Kidney (tissue), 13 donors: ENCODE measurements at regions not wholly inside any gene's neighbourhood (a gene's known extent, or its start where the extent isn't known, plus 50 kb on each side); places are given as distances from the start of the nearest gene placed in this dataset.

Experiments
- DNase-seq, 5 donors: peaks; one replicate each; pipeline ENCODE4 v3.0.0-alpha.2; 2013 to 2020
- FAIRE-seq: peaks from 2 replicates; lab custom pipeline; 2012; peaks lifted over from hg19 to GRCh38; lab: Jason Lieb, UNC
- H3K27ac ChIP-seq, 2 donors: one replicate each; pipeline ENCODE4 v1.7.0; 2013; ENCODE audit warnings: low read depth in 2 of 2, low read length in 2 of 2, inconsistent platforms in 1 of 2
- H3K27me3 ChIP-seq: one replicate; pipeline ENCODE4 v1.7.1; 2013; ENCODE audit warnings: low read length, inconsistent platforms; ENCODE audit not compliant: control insufficient read depth, insufficient read depth
- H3K36me3 ChIP-seq, 3 donors: one replicate each; pipeline versions ENCODE4 v1.7.0 to v1.7.1; 2013; ENCODE audit warnings: low read length in 3 of 3, control low read depth in 1 of 3, inconsistent platforms in 1 of 3; ENCODE audit not compliant: insufficient read depth in 3 of 3, control insufficient read depth in 2 of 3
- H3K4me1 ChIP-seq, 3 donors: one replicate each; pipeline versions ENCODE4 v1.7.0 to v1.7.1; 2013; ENCODE audit warnings: low read length in 3 of 3, inconsistent platforms in 1 of 3, low read depth in 1 of 3; ENCODE audit not compliant: control insufficient read depth in 2 of 3, insufficient read depth in 2 of 3
- H3K4me3 ChIP-seq, 3 donors: one replicate each; pipeline versions ENCODE4 v1.7.0 to v1.8.1; 2013; ENCODE audit warnings: low read length in 3 of 3, control low read depth in 1 of 3, inconsistent platforms in 1 of 3
- H3K9ac ChIP-seq, 3 donors: one replicate each; pipeline versions ENCODE4 v1.7.0 to v1.7.1; 2013; ENCODE audit warnings: low read length in 3 of 3, control low read depth in 1 of 3, inconsistent platforms in 1 of 3
- H3K9me3 ChIP-seq, 3 donors: one replicate each; pipeline versions ENCODE4 v1.7.0 to v1.7.1; 2013; ENCODE audit warnings: low read length in 3 of 3, control low read depth in 1 of 3, inconsistent platforms in 1 of 3; ENCODE audit not compliant: control insufficient read depth in 2 of 3, insufficient read depth in 1 of 3
- intact Hi-C: fragments of 100-400 bp; cut with DNase I; formaldehyde crosslinking; loops from one replicate; pipeline ENCODE4 v1.11.1; 2022
- TF ChIP-seq, protein P1 (sequence below): IDR thresholded peaks from 3 replicates; pipeline ENCODE4 v1.5.1; 2012; ENCODE audit warnings: mild to moderate bottlenecking, moderate library complexity, borderline replicate concordance; ENCODE audit not compliant: insufficient read depth; ENCODE audit errors: extremely low read depth
- donor health status: control.
- donor health status: control.
- donor health status: control.
- donor health status: control.
- donor health status: control.
- donor health status: DM: yes; HTN: yes; CAD: no.
- donor health status: Normal renal cell carcinoma (clear cell type).

DNA sequence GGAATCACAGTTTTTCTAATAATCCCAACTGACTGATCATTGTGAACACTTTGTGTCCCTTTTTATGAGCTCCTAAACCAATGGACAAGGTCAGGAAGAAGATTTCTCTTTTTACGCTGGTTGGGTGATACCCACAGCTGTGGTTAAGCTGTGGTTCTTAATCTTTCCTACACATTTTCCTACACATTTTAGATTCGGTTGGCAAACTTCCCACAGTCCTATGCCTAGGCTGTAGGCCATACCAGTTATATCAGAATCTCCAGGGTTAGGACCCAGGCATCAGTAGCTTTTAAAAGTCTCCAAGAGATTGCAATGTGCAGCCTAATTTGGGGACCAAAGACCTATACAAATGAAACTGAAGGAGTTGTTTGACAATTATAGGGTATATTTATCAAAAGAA is 203.0 kb downstream of the SP3 start:
- Histone ChIP-seq H3K4me3 (no peak overlapping the region), H3K9me3 (no peaks in the 10 kb centered on the region), H3K27ac (no peak overlapping the region), H3K27me3 (no peaks in the 10 kb centered on the region), H3K36me3 (no peaks in the 10 kb centered on the region), H3K4me1 (no peaks in the 10 kb centered on the region), H3K9ac (no peak overlapping the region)
- FAIRE-seq = no peak
- no peak for DNase-seq
- intact Hi-C loops = no loop called here
- TF ChIP-seq, protein P1, sequence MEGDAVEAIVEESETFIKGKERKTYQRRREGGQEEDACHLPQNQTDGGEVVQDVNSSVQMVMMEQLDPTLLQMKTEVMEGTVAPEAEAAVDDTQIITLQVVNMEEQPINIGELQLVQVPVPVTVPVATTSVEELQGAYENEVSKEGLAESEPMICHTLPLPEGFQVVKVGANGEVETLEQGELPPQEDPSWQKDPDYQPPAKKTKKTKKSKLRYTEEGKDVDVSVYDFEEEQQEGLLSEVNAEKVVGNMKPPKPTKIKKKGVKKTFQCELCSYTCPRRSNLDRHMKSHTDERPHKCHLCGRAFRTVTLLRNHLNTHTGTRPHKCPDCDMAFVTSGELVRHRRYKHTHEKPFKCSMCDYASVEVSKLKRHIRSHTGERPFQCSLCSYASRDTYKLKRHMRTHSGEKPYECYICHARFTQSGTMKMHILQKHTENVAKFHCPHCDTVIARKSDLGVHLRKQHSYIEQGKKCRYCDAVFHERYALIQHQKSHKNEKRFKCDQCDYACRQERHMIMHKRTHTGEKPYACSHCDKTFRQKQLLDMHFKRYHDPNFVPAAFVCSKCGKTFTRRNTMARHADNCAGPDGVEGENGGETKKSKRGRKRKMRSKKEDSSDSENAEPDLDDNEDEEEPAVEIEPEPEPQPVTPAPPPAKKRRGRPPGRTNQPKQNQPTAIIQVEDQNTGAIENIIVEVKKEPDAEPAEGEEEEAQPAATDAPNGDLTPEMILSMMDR = no peak

DNA sequence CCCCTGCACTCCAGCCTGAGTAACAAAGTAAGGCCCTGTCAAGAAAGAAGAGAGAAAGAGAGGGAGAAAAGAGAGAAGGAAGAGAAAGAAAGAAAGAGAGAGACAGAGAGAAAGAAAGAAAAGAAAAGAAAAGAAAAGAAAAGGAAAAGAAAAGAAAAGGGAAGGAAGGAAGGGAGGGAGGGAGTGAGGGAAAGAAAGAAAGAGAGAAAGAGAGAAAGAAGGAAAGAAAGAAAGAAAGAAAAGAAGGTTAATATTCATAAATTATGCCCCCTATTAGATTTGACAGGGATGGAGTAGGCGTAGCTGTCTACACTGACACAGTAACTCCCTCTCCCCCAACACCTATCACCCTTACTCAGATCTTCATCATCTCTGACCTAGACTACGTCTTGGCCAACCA is 202.3 kb downstream of the SP3 start:
- H3K27me3 ChIP-seq = no peaks in the 10 kb centered on the region
- intact Hi-C loops = no loop called here
- no peaks in the 10 kb centered on the region for H3K36me3 ChIP-seq
- no peak overlapping the region for H3K4me3 ChIP-seq
- H3K27ac ChIP-seq = no peak overlapping the region
- H3K9ac ChIP-seq = no peak overlapping the region
- DNase-seq (no peak), FAIRE-seq (no peak)
- TF ChIP-seq, protein P1 = no peak
- no peaks in the 10 kb centered on the region for H3K9me3 ChIP-seq
- H3K4me1 ChIP-seq = no peaks in the 10 kb centered on the region

DNA sequence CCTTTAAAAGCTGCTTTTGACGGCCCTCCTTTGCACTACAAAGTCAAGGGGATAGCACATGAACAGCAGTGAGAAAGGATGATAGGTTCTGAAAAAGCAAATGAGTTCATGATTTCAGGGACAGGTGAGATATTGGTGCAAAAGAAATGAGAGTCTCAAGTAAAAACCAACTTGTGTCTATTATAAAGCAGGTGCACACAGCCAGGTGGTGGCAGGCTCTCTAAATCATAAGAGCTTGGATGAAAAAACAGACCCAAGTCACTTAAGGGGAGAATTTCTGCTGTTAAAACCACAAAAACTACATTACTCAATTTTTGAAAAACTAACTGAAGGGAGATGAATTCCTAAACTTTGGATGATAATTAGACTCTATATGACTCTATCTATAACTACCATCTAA is 201.5 kb downstream of the SP3 start:
- Histone ChIP-seq H3K36me3 (no peaks in the 10 kb centered on the region), H3K27ac (no peak overlapping the region), H3K4me1 (no peaks in the 10 kb centered on the region), H3K9me3 (no peaks in the 10 kb centered on the region), H3K9ac (no peak overlapping the region), H3K4me3 (no peak overlapping the region), H3K27me3 (no peaks in the 10 kb centered on the region)
- DNase-seq (no peak), FAIRE-seq (no peak)
- intact Hi-C loops = no loop called here
- TF ChIP-seq, protein P1 = no peak

DNA sequence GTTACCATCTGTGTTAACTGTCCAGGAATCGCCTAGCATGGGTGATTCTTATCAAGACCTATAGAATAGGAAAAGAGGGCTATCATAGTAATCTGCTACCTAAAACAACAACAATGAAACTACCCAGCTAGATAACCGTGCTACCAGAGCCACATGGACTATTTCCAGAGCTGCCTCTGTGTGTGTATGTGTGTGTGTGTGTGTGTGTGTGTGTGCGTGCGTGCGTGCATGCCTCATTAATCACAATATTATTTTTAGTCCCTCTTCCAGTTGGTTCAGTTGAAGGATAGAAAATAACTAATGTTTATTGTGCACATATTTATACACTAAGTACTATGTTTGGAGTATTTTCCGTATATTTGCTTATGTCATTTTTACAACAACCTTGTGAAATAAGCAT is 201.1 kb downstream of the SP3 start:
- Histone ChIP-seq H3K9me3 (no peaks in the 10 kb centered on the region), H3K27ac (no peak overlapping the region), H3K4me1 (no peaks in the 10 kb centered on the region), H3K27me3 (no peaks in the 10 kb centered on the region), H3K36me3 (no peaks in the 10 kb centered on the region), H3K9ac (no peak overlapping the region), H3K4me3 (no peak overlapping the region)
- peak in 1 of 5 donors; percentile 14 for DNase-seq
- TF ChIP-seq, protein P1 = no peak
- intact Hi-C loops = no loop called here
- FAIRE-seq = no peak
